ENCODE measurements at regions not wholly inside any gene's neighbourhood (a gene's known extent, or its start where the extent isn't known, plus 50 kb on each side); places are given as distances from the start of the nearest gene placed in this dataset.
"Not testable (repeated sequence)": the region's sequence is repeated elsewhere in the genome, so short reads cannot be mapped to it uniquely, and the experiment has no call there.

DNA sequence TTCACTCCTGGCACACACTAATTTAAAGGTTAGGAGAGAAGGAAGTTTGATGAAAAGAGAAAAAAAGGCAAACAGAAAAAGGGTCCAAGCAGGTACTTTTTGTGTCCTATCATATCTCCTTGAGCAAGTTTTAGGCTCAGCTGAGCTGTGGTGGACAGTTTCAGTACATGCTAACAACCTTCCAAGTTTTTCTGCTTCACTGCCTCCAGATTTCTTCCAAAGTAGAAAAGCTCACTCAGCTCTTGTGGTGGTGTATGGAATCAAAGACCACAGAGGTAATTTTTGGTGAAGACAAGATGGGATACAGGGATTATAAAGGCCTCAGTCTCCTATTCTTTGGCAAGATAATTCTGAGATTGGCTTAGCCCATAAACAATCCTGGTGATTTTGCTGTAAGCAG, 921.8 kb downstream of the NR2F1-AS1 start:
- intact Hi-C loops (cut with DNase I; ENCODE audit: low total_unique reads) (no loop called here), in situ Hi-C loops (cut with MboI; ENCODE audit: low sequenced_read_pairs in 4 of 4) (no loop called here)
- H3K4me3 ChIP-seq: no peak overlapping the region
- ATAC-seq (no peak), DNase-seq (no peak)
- no peaks in the 10 kb centered on the region for H3K4me1 ChIP-seq
- TF ChIP-seq POLR2A (IDR thresholded peaks at IDR 0.05): no peak
- TF ChIP-seq, protein P1, sequence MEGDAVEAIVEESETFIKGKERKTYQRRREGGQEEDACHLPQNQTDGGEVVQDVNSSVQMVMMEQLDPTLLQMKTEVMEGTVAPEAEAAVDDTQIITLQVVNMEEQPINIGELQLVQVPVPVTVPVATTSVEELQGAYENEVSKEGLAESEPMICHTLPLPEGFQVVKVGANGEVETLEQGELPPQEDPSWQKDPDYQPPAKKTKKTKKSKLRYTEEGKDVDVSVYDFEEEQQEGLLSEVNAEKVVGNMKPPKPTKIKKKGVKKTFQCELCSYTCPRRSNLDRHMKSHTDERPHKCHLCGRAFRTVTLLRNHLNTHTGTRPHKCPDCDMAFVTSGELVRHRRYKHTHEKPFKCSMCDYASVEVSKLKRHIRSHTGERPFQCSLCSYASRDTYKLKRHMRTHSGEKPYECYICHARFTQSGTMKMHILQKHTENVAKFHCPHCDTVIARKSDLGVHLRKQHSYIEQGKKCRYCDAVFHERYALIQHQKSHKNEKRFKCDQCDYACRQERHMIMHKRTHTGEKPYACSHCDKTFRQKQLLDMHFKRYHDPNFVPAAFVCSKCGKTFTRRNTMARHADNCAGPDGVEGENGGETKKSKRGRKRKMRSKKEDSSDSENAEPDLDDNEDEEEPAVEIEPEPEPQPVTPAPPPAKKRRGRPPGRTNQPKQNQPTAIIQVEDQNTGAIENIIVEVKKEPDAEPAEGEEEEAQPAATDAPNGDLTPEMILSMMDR (IDR thresholded peaks at IDR 0.05 in 4 of 5, conservative IDR thresholded peaks at IDR 0.05 in 1 of 5): no peak
- H3K36me3 ChIP-seq: no peaks in the 10 kb centered on the region
- H3K27me3 ChIP-seq: no peaks in the 10 kb centered on the region
- no peak overlapping the region for H3K27ac ChIP-seq
- no peaks in the 10 kb centered on the region for H3K9me3 ChIP-seq

GRCh38 chr5:92654601-92655000, 926.4 kb downstream of the NR2F1-AS1 start:
- in situ Hi-C loops (cut with MboI; ENCODE audit: low sequenced_read_pairs in 4 of 4); H3K36me3 ChIP-seq; DNase-seq; ATAC-seq; intact Hi-C loops (cut with DNase I; ENCODE audit: low total_unique reads); H3K27me3 ChIP-seq; H3K4me1 ChIP-seq; H3K4me3 ChIP-seq; H3K27ac ChIP-seq; H3K9me3 ChIP-seq: not testable (repeated sequence)

DNA sequence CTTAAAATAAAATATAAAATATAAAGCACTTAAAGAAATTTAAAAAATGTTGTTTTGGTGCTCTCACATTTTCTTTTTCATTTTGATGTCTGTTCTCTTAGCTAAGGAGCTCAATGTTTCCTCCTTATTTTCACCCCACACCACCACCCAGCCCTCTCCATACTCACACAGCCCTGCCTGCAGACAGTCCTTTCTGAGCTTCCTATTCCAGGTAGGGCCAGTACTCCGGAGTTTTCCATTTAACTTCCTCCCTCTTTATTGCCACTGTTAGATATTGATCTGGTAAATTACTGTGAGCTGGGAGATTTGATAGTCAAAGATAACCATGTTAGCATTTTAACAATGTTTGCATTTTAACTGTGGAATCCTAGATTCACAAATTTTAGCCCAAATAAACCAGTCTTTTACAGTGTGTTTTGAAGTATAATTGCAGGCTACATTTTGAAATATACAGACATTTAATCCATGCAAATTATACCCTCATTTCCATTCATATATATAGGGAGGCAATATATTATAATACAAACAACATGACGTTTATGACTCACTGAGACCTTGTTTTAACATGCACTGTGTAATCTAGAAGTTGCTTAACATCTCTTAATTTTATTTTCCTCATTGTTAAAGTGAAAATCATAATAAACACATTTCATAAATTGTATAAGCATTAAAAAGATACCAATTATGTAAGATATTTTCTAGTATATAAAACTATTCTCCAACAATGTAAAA, 927.1 kb downstream of the NR2F1-AS1 start:
- intact Hi-C loops (cut with DNase I; ENCODE audit: low total_unique reads): no loop called here
- no peaks in the 10 kb centered on the region for H3K27me3 ChIP-seq
- H3K36me3 ChIP-seq: no peaks in the 10 kb centered on the region
- H3K27ac ChIP-seq: no peak overlapping the region
- in situ Hi-C loops (cut with MboI; ENCODE audit: low sequenced_read_pairs in 4 of 4): no loop called here
- TF ChIP-seq POLR2A (IDR thresholded peaks at IDR 0.05): no peak
- TF ChIP-seq, protein P1 (IDR thresholded peaks at IDR 0.05 in 4 of 5, conservative IDR thresholded peaks at IDR 0.05 in 1 of 5): no peak
- no peak for ATAC-seq
- no peaks in the 10 kb centered on the region for H3K4me1 ChIP-seq
- DNase-seq: no peak
- no peaks in the 10 kb centered on the region for H3K9me3 ChIP-seq
- no peak overlapping the region for H3K4me3 ChIP-seq

DNA sequence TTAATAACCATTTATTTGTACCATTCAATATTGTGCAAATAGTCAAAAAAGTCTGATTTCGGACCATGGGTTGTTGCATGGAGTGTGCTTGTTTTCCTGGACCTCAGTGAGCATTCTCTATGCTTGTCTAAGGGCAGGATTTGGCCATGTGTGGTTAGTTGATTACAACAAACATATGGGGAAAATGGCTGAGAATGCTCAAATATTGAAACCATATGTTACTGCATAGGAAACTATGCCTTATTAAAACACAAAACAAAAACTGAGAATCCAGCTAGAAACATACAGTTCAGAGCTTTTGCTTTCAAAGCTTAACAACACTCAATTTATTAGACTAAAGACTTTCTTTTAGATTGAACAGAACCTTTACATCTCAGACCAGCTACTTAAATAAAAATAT, 928.3 kb downstream of the NR2F1-AS1 start:
- H3K4me3 ChIP-seq: no peak overlapping the region
- H3K27ac ChIP-seq: no peak overlapping the region
- DNase-seq (no peak), ATAC-seq (no peak)
- no peak for TF ChIP-seq POLR2A (IDR thresholded peaks at IDR 0.05)
- TF ChIP-seq, protein P1 (IDR thresholded peaks at IDR 0.05 in 4 of 5, conservative IDR thresholded peaks at IDR 0.05 in 1 of 5): no peak
- intact Hi-C loops (cut with DNase I; ENCODE audit: low total_unique reads): no loop called here
- no peaks in the 10 kb centered on the region for H3K36me3 ChIP-seq
- H3K4me1 ChIP-seq: no peaks in the 10 kb centered on the region
- in situ Hi-C loops (cut with MboI; ENCODE audit: low sequenced_read_pairs in 4 of 4): no loop called here
- no peaks in the 10 kb centered on the region for H3K9me3 ChIP-seq
- no peaks in the 10 kb centered on the region for H3K27me3 ChIP-seq

GRCh38 chr5:92644266-92644886, 936.6 kb downstream of the NR2F1-AS1 start:
- in situ Hi-C loops (cut with MboI; ENCODE audit: low sequenced_read_pairs in 4 of 4): no loop called here
- intact Hi-C loops (cut with DNase I; ENCODE audit: low total_unique reads): no loop called here
- Histone ChIP-seq H3K27me3 (no peaks in the 10 kb centered on the region), H3K4me3 (no peak overlapping the region), H3K27ac (no peak overlapping the region), H3K36me3 (no peaks in the 10 kb centered on the region), H3K9me3 (no peaks in the 10 kb centered on the region), H3K4me1 (no peaks in the 10 kb centered on the region)
- TF ChIP-seq, protein P1 (IDR thresholded peaks at IDR 0.05 in 4 of 5, conservative IDR thresholded peaks at IDR 0.05 in 1 of 5): no peak
- no peak for TF ChIP-seq POLR2A (IDR thresholded peaks at IDR 0.05)
- ATAC-seq (no peak), DNase-seq (no peak)
